T-helper 17 cell (primary cell): ENCODE measurements at regions not wholly inside any gene's neighbourhood (a gene's known extent, or its start where the extent isn't known, plus 50 kb on each side); places are given as distances from the start of the nearest gene placed in this dataset.
A peak's percentile ranks its signal among the peaks of the same experiment; 100 is the strongest.
"Not testable (repeated sequence)": the region's sequence is repeated elsewhere in the genome, so short reads cannot be mapped to it uniquely, and the experiment has no call there.

Experiments used
- ATAC-seq: fragments of 150-1000 bp; cut with Tn5 transposase; 2 replicates; pipeline ENCODE4 v1.10.0; 2021; ENCODE audit warnings: mild to moderate bottlenecking, moderate library complexity
- DNase-seq, 3 donors: peaks; one replicate each; pipeline versions ENCODE4 v3.0.0 to v3.0.0-alpha.2; 2020 to 2021
- H3K9me3 ChIP-seq: one replicate; pipeline ENCODE4 v1.7.0; 2013; ENCODE audit warnings: low read length, mild to moderate bottlenecking; ENCODE audit not compliant: control insufficient read depth, poor library complexity, severe bottlenecking
- H3K27ac Mint-ChIP-seq: one replicate; pipeline ENCODE4 v1.8.0; 2022; ENCODE audit warnings: mild to moderate bottlenecking, moderate library complexity, mixed read lengths
- H3K27me3 Mint-ChIP-seq: one replicate; pipeline ENCODE4 v1.8.0; 2022; ENCODE audit warnings: mixed read lengths
- H3K36me3 Mint-ChIP-seq: one replicate; pipeline ENCODE4 v1.8.0; 2022; ENCODE audit warnings: low read depth, mixed read lengths
- H3K4me1 Mint-ChIP-seq: one replicate; pipeline ENCODE4 v1.8.0; 2022; ENCODE audit warnings: mild to moderate bottlenecking, mixed read lengths
- H3K4me3 Mint-ChIP-seq: one replicate; pipeline ENCODE4 v1.8.0; 2022; ENCODE audit warnings: mild to moderate bottlenecking, moderate library complexity, mixed read lengths

- not testable (repeated sequence) for H3K9me3 ChIP-seq, DNase-seq, H3K27ac Mint-ChIP-seq, ATAC-seq, H3K27me3 Mint-ChIP-seq, H3K4me1 Mint-ChIP-seq, H3K36me3 Mint-ChIP-seq, H3K4me3 Mint-ChIP-seq
Observed at GRCh38 chr7:32753872-32754271, 137.7 kb downstream of the KBTBD2 start.

GRCh38 chr7:32748337-32748736 lies 143.2 kb downstream of the KBTBD2 start:
- not testable (repeated sequence) for H3K36me3 Mint-ChIP-seq, H3K4me3 Mint-ChIP-seq, ATAC-seq, DNase-seq, H3K4me1 Mint-ChIP-seq, H3K9me3 ChIP-seq, H3K27ac Mint-ChIP-seq
- peaks cover 14% of the 10 kb centered on the region for H3K27me3 Mint-ChIP-seq

- H3K9me3 ChIP-seq, DNase-seq, H3K4me1 Mint-ChIP-seq, ATAC-seq, H3K4me3 Mint-ChIP-seq, H3K36me3 Mint-ChIP-seq, H3K27ac Mint-ChIP-seq: not testable (repeated sequence)
- H3K27me3 Mint-ChIP-seq = peaks cover 14% of the 10 kb centered on the region
Observed at GRCh38 chr7:32747443-32748148, 144.0 kb downstream of the KBTBD2 start.

- not testable (repeated sequence) for ATAC-seq, H3K4me3 Mint-ChIP-seq, DNase-seq, H3K36me3 Mint-ChIP-seq, H3K27ac Mint-ChIP-seq, H3K4me1 Mint-ChIP-seq, H3K9me3 ChIP-seq
- H3K27me3 Mint-ChIP-seq = peaks cover 11% of the 10 kb centered on the region
Observed at GRCh38 chr7:32741853-32742476, 149.6 kb downstream of the KBTBD2 start.

GRCh38 chr7:32739749-32740148 lies 151.8 kb downstream of the KBTBD2 start:
- H3K27me3 Mint-ChIP-seq = peaks cover 11% of the 10 kb centered on the region
- not testable (repeated sequence) for H3K9me3 ChIP-seq, H3K27ac Mint-ChIP-seq, ATAC-seq, H3K4me3 Mint-ChIP-seq, H3K36me3 Mint-ChIP-seq, DNase-seq, H3K4me1 Mint-ChIP-seq

GRCh38 chr7:32738390-32738789 lies 153.2 kb downstream of the KBTBD2 start:
- not testable (repeated sequence) for ATAC-seq, H3K9me3 ChIP-seq, DNase-seq, H3K27me3 Mint-ChIP-seq, H3K4me1 Mint-ChIP-seq, H3K4me3 Mint-ChIP-seq, H3K36me3 Mint-ChIP-seq, H3K27ac Mint-ChIP-seq

- not testable (repeated sequence) for H3K36me3 Mint-ChIP-seq, H3K4me3 Mint-ChIP-seq, DNase-seq, H3K27me3 Mint-ChIP-seq, H3K4me1 Mint-ChIP-seq, H3K9me3 ChIP-seq, ATAC-seq, H3K27ac Mint-ChIP-seq
Observed at GRCh38 chr7:32732767-32733166, 158.8 kb downstream of the KBTBD2 start.

- not testable (repeated sequence) for H3K27ac Mint-ChIP-seq, DNase-seq, H3K4me1 Mint-ChIP-seq, H3K9me3 ChIP-seq, ATAC-seq, H3K36me3 Mint-ChIP-seq
- H3K27me3 Mint-ChIP-seq = peaks cover 19% of the 10 kb centered on the region
- peak overlapping the region; percentile 71 for H3K4me3 Mint-ChIP-seq
Observed at GRCh38 chr7:32729335-32729675, 162.3 kb downstream of the KBTBD2 start.

GRCh38 chr7:32728412-32729334 lies 162.9 kb downstream of the KBTBD2 start:
- peak overlapping the region; percentile 82 for H3K4me3 Mint-ChIP-seq
- H3K4me1 Mint-ChIP-seq, H3K27ac Mint-ChIP-seq, H3K9me3 ChIP-seq, H3K36me3 Mint-ChIP-seq: not testable (repeated sequence)
- peaks cover 20% of the 10 kb centered on the region for H3K27me3 Mint-ChIP-seq
- DNase-seq (peak; percentile 10 to 15 (median 14)), ATAC-seq (peak; percentile 75)

GRCh38 chr7:32727483-32728411 lies 163.8 kb downstream of the KBTBD2 start:
- H3K4me3 Mint-ChIP-seq = peak overlapping the region; percentile 82
- peaks cover 26% of the 10 kb centered on the region for H3K27me3 Mint-ChIP-seq
- ATAC-seq = peak; percentile 77
- H3K36me3 Mint-ChIP-seq, H3K4me1 Mint-ChIP-seq, H3K27ac Mint-ChIP-seq, H3K9me3 ChIP-seq: not testable (repeated sequence)
- peak in 1 of 3 donors; percentile 19 for DNase-seq

GRCh38 chr7:32722837-32723236 lies 168.7 kb downstream of the KBTBD2 start:
- H3K9me3 ChIP-seq, H3K36me3 Mint-ChIP-seq, H3K4me3 Mint-ChIP-seq, DNase-seq, H3K4me1 Mint-ChIP-seq, H3K27ac Mint-ChIP-seq, ATAC-seq: not testable (repeated sequence)
- H3K27me3 Mint-ChIP-seq = peaks cover 22% of the 10 kb centered on the region

- Mint-ChIP-seq H3K27me3 (peaks cover 6% of the 10 kb centered on the region), H3K27ac (no peak overlapping the region), H3K4me3 (no peak overlapping the region), H3K36me3 (no peaks in the 10 kb centered on the region), H3K4me1 (peaks cover 7% of the 10 kb centered on the region)
- DNase-seq (no peak), ATAC-seq (no peak)
- H3K9me3 ChIP-seq = no peaks in the 10 kb centered on the region
Observed at GRCh38 chr7:32694182-32694581, 197.4 kb downstream of the KBTBD2 start.
